ENCODE measurements at regions not wholly inside any gene's neighbourhood (a gene's known extent, or its start where the extent isn't known, plus 50 kb on each side); places are given as distances from the start of the nearest gene placed in this dataset.
A peak's percentile ranks its signal among the peaks of the same experiment; 100 is the strongest.
"Not testable (repeated sequence)": the region's sequence is repeated elsewhere in the genome, so short reads cannot be mapped to it uniquely, and the experiment has no call there.

DNA sequence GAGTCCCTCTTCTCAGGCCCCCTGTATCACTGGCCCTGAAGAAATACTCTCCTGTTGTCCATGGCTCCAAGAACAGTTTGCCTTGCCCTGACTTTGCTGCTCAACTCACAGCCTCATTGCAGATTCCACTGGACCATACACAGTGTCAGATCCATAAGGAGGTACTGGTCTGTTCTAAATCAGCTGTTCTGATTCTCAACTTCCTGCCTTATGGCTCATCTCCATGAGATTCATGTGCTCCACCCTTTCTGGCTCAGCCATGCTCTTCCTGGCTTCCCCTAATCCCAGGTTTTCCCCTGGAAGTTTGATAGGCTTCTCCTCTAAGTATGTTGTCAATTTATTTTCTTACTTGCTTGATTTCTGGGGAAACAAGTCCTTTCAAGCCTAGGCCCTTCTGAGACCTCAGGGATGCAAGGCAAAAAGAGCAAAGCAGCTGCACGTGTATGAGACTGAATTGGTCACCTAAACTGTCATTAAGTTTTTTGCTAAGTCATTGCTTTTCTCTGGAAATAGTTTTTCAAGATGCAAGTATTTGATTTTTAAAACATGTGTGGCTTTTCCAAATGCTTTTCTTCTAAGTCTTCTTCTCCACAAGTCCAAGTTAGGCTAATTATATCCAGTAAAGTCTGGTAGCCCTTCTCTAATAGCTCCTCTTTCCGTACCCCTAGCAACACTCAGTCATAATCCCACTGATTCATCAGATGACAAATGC is 1288.5 kb downstream of the RPIA start:
- not testable (repeated sequence) for DNase-seq

GRCh38 chr2:89982246-89982645 is 1290.8 kb downstream of the RPIA start:
- DNase-seq = not testable (repeated sequence)

GRCh38 chr2:89985650-89986049 is 1294.2 kb downstream of the RPIA start:
- DNase-seq = not testable (repeated sequence)

DNA sequence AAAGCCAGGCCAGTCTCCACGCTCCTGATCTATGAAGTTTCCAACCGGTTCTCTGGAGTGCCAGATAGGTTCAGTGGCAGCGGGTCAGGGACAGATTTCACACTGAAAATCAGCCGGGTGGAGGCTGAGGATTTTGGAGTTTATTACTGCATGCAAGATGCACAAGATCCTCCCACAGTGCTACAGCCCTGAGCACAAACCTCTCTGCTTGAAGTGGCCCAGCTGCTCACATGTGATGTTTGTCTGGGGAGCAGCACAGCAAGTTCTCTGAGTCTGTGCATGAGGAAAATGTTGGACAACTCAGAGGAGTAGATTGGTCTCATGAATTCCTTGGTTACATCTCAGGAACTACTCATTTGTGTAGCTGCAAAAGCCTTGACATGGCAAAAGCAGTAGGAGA is 1295.1 kb downstream of the RPIA start:
- DNase-seq = not testable (repeated sequence)

- not testable (repeated sequence) for DNase-seq
Observed at GRCh38 chr2:89996779-89997178, 1305.3 kb downstream of the RPIA start.

DNA sequence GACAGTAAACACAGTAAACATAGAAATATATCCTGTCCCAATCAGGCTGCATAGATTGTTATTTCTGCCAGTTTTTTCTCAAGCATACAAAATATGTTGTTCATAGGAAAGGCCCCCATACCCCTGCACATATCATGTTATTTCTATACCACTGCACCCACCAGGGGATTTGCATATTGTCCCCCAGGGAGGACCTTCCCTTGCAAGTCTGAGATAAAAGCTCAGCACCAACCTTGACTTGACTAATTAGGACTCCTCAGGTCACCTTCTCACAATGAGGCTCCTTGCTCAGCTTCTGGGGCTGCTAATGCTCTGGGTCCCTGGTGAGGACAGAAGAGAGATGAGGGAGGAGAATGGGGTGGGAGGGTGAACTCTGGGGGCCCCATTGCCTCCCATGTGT is 1313.1 kb downstream of the RPIA start:
- not testable (repeated sequence) for DNase-seq

- not testable (repeated sequence) for DNase-seq
Observed at GRCh38 chr2:90010442-90011100, 1319.1 kb downstream of the RPIA start.

GRCh38 chr2:90011101-90011443 is 1319.6 kb downstream of the RPIA start:
- DNase-seq = not testable (repeated sequence)

DNA sequence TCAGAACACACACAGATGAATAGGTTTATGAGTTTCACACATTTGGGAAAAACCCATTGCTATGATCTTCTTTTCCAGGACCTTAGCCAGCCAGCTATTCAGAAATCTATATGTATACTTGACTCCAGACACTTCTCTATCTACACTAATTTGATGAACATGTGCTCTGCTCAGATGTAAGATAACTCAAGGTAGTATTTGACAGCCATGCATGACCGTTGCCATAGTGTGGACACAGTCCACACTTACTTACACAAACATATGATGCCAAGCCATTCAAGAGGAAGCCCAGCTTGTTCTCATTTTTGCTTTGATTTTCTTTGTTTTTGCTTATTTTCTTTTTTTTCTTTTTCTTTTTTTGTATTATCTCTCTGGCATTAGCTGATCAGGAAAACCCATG is 1328.4 kb downstream of the RPIA start:
- not testable (repeated sequence) for DNase-seq

- DNase-seq = not testable (repeated sequence)
Observed at GRCh38 chr2:90021234-90021633, 1329.8 kb downstream of the RPIA start.

GRCh38 chr2:90027231-90027643 is 1335.8 kb downstream of the RPIA start:
- DNase-seq = not testable (repeated sequence)

- DNase-seq = not testable (repeated sequence)
Observed at GRCh38 chr2:90028381-90029079, 1337.1 kb downstream of the RPIA start.

DNA sequence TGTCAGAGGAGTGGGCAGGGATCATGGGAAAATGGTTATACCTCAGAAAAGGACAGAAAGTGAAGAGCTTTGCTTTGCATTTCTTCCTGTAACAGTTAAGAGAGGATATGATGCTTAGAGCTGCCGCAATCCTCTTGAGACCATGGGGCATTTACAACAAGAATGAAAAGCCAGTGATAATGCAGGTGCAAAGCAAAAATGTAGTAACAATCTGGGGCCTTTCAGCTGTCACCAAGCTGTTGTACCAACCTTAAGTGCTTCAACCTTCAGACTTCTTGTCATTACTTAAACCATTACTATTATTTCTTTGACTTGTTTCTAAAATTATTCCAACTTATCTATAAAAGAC is 1337.6 kb downstream of the RPIA start:
- DNase-seq = not testable (repeated sequence)

GRCh38 chr2:90032269-90032668 is 1340.8 kb downstream of the RPIA start:
- not testable (repeated sequence) for DNase-seq

DNA sequence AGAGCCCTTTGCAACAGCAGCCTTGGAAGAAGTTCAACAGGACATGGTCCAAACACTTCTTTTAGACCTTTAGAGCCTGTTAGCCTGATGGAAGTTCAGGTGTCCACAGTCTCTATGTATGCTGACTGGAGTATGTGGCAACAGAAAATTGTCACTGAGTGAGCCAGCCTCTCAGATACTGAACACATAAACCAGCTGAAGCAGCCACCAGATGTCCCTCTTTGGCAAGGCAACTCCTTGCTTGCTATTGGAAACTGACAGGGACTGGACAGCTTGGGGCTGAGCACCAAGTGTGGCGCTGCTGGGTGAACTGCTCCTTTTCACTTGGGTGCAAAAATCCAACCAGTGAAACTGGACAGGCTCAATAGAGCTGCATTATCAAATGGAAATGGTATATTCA is 1344.9 kb downstream of the RPIA start:
- peak in 1 of 2 experiments; percentile 4 for DNase-seq

- not testable (repeated sequence) for DNase-seq
Observed at GRCh38 chr2:90039093-90039492, 1347.6 kb downstream of the RPIA start.

- not testable (repeated sequence) for DNase-seq
Observed at GRCh38 chr2:90047776-90048175, 1356.3 kb downstream of the RPIA start.

GRCh38 chr2:90052113-90052631 is 1360.7 kb downstream of the RPIA start:
- DNase-seq = not testable (repeated sequence)

DNA sequence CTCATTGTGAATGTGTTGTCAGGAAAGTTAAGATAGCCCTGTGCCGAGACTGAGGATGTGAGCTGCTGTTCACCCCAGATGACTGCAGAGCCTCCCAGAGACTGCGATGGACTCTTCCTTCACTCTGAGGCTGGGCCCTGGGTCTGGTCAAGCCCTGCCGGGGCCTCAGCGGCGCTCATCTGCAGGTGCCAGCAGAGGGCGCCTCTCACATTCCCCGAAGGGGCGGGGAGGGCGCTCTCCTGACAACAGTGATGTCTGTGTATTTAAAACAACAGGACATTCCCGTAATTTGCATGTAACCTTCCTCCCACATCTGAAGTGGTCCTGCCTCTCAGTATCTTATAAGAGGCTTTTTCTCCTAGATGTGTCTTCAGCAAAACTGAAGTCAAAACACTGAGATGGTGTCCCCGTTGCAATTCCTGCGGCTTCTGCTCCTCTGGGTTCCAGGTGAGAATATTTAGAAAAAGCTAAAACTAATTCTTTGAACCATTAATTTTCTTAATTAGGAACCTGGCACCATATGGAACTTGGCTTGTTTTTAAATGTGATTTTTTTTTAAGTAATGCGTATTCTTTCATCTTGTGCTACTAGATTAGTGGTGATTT is 1377.9 kb downstream of the RPIA start:
- peak; percentile 29 to 45 for DNase-seq

GRCh38 chr2:90076311-90076710 is 1384.8 kb downstream of the RPIA start:
- no peak for DNase-seq

DNA sequence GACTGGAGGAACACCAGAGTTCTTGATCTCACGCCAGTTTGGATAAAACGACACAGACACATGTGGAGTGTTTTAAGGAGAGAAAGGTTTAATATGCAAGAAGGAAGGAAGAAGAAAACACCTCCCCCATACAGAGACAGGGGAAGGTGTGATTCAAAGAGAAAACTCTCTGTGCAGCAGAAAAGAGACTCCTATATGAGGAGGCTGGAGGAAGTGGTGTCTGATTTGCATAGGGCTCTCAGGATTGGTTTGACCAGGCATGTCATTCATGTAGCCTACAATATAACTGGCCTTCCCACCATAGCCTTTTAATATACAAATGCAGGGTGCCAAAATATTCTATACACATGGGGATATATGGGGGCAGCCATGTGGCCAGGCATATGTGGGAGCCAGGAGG is 1386.5 kb downstream of the RPIA start:
- DNase-seq = no peak

GRCh38 chr2:90079374-90079773 is 1387.9 kb downstream of the RPIA start:
- DNase-seq = no peak

DNA sequence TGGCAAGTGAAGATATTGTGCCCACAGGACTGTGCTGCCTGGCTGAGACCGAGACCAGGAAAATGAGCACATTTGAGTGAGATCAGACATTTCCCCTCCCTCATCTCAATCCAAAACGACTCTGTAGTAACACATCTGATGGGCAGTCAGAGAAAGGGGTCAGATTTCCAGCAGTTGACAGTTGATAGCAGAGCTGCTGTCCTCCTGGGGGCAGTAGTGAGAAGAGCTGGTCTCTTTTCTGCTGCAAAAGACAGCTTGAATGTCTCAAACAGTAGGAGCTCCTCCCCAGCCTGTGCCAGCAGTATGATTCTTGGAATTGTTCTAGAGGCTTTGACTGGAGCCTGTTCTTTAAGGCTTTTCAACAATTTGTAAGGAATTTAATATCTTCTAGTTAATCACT is 1396.3 kb downstream of the RPIA start:
- DNase-seq = not testable (repeated sequence)
